Activated T-cell treated with anti-CD3 and anti-CD28 coated beads for 4 hours (primary cell): ENCODE measurements at regions not wholly inside any gene's neighbourhood (a gene's known extent, or its start where the extent isn't known, plus 50 kb on each side); places are given as distances from the start of the nearest gene placed in this dataset.

Source experiments
- DNase-seq: peaks from one replicate; pipeline ENCODE4 v3.0.0-alpha.2; 2020

DNA sequence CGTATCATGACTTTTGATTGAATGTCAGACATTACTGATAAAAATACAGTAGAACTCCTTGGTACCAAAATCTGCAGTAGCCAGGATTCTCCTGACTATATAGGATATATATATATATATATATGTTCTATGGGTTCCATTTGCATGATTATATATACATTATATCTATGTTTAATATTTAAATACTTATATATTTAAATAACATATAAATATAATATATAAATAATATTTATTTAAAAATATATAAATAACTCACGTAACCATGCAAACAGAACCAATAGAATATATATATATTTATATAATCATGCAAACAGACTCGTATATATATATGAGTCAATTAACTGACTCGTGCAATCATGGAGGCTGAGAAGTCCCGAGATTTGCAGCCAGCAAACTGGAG, 278.8 kb upstream of the PLXNA2 start:
- DNase-seq = no peak

DNA sequence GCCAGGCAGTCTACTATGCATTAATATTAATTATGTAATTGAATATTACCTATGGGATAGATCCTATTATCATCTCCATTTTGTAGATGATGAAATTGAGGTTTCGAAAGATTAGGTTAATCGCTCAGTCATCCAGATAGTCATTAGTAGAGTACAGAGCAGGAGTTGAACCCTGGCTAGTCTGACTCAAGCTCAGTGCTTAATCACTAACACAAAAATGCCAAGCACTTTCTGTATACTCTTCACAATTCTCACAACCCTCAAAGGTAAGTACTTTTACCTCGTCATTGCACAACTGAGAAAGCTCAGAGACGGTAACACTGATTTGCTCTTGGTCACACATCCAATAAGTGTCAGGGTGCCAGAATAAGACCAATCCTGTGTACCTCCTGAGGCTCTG, 280.2 kb upstream of the PLXNA2 start:
- DNase-seq = no peak

DNA sequence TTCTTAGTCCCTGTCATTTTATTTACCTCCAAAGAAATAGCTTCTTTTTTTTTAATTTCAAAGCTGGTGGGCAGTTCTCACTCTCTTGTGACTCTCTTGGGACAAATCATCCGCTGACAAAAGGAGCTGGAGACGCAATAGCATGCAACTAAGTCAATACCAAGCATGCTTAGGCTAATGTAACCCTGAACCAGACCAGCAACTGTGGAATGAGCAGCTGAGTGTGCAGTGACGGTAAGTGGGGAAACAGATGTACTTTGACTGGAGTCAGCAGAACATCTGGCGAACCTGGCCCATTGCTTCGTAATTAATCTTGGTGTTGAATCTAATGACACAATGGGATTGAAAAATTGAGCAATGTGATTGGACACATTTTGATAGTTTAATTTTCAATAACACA, 280.7 kb upstream of the PLXNA2 start:
- DNase-seq = no peak

DNA sequence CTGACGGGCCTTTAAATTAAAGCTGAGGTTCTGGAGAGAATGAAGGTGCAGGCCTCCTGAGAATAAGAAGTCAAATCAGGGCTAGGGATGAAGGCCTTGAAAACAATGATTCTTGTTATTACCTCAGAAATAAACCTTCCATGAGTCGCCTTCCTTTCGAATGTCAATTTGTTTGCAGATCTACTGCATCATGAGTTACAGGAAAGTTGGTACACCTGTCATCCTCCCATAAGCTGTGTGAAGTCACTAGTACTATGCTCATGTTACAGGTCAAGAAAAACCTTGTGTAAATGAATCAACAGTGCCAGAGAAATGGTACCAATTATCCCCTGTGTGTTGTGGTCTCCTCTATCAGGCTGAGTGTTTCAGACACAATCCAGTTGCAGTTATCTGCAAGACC, 281.2 kb upstream of the PLXNA2 start:
- no peak for DNase-seq

DNA sequence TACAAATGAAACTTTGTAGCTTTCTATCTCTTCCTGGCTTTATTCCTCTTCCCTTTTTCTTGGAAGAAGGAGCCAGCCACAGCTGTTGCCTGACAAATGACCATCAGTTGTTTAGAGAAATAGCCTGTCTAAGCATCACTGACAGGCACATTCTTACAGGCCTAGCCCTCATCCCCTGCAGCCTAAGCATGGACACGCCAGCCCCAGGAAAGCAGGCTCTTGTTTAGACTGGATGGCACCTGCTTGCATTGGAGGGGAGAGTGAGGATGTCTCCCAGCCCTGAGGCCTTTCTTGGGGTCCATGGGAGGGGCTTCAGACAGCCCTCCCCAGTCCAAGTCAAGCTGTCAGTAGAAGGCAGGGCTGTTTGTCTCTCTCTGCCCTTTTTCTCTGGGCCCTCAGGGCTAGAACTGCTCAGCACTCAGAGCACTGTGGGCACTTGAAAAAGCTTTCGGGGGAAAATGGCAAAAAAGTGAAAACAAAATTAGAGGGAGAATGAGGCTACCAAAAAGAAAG, 282.5 kb upstream of the PLXNA2 start:
- DNase-seq = no peak

DNA sequence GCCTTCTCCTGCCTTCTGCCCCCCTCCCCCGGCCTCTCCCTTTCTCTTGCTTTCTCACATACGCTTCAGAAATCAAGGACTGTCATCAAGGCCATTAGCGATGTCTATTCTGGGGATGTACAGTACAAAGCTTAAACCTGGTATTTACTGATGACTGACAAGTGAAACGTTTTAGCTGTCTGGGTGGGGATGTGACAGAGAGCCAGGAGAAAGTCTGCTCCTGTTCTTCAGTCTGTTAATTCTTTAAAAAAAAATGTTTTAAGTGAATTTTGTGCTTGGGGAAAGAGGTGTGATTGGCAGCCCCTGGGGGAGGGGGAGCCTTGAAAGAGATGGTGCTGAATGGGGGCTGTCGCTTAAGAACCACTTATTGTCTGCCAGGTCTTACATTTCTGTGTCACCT, 283.0 kb upstream of the PLXNA2 start:
- DNase-seq = no peak

DNA sequence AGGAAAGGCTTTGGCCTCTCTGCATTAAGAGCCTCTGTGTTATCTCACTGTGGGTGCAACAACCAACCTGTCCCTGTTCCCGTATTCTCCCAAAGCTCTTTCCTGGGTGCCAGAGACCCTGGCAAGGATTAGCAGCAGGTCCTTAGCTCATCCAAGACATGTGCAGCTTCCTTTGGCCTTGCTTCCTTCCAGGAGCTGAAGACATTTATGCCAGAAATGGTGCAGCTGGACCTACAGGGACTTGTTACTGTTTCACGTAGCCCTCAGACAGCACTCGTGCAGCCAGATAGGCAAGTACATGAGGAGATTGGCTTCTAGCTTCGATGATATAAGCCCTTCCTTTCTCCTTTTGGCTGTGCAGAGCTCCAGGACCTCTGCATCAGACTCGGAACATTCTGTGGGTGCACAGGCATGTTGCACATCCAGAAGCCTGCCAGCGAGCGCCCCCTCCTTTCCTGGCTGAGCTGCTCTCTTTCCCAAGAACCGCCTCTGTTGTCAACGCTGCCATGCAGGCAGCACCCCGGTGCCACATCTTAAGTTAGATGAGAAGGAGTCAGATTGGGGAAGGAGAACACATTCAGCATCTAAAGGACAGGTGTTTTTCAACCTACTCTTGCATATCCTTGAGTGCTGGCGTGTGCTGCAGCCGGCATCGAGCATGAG, 284.5 kb upstream of the PLXNA2 start:
- no peak for DNase-seq

DNA sequence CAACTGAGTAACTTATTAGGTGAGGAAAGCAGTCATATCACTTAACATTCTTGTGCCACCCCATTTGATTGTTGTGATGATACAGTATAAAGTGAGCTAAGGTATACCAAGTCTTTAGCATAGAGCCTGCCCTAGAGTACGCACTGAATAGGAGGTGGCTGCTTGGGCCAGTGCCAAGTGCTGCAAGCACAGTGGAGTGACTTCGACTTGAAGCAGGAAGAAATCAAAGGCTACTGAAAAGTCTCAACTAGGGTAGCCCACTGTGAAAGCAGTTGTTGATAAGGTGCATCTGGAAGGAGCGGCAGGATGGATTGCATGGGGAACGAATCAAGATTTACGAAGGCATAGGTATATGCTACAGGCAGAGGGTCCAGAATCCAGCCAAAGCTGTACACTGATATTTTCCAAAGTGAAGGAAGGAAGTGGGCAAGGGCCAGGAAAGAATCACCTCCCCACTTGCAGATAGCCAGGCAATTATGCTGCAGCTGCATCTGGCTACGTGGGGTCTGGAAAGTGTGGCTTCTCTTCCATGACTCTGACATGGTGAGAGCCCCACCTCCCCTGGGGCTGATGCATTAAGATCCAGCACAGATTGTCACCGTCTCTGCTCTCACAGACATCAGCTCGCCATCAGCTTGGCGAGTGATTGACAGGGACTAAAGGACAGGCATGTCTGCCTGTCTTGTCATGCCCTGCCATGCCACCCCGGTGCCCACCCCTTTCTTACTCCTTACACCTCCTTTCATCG, 287.0 kb upstream of the PLXNA2 start:
- no peak for DNase-seq

DNA sequence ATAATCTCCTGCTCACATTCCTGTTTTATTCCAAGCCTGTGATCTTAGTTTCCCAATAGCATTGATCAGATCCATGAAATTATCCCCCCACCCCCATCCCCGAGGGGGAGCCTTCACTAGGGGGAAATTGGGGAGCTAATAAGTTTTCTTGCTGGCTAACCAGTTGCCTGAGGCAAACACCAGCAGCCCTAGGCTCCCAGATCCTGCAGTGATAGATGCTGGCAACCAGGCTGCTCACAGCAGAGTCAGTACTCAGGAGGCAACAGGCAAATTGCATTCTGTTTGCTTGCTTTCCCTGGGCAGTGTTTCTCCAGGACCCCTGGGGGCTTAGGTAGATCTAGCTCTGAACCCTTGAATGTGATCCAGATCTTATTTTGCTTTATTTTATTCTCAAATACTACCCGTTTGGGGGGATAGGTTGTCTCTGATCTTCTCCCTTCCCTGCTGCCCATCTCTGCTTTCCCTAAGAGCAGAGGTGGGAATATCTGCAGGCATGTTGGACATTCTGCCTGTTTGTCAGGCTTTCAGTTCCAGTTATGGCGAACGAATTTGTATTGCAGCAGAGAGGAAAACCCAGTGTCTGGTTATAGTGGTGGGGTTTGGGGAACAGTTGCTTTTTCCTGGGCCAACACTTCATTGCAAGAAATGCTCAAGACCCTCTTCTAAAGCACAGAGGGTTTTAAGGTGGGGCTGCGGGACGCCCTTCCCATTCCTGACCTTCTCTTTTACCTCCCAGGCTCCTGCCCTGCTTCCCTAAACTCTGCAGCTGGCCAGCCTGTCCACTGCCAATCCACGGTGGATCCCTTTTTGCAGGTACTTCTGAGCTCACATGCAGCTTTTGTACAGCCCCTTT, 289.8 kb upstream of the PLXNA2 start:
- DNase-seq = no peak

DNA sequence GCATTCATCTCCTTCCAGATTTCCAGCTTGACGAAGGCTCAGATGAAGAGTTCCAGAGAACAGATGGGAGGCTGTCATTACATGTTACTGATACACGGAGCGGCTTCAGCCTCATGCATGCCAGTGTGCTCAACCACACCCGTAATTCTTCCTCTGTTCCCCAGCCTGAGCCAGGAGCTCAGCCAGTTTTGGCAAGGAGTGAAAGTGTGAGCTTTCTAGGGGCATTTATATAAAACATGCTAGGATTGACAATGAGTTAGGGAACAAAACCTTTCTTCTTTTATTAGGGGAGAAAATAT, 290.4 kb upstream of the PLXNA2 start:
- no peak for DNase-seq

DNA sequence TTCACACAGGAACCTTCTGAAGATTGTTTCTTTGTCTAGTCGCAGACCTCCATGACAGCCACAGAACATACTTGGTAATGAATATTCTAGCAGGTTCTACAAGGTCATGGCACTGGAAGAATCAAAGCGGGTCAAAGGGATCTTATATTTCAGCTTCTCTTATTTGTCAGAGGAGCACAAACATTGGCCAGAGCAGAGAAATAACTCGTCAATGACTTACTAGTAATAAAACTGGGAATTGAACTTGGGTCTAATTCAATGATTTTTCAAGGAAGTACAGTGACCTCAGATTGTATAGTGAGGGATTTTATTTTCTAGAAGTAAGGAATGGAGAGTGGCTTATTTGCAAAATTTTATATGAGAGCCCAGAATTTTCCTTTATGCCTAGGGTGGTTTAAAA, 290.8 kb upstream of the PLXNA2 start:
- no peak for DNase-seq

DNA sequence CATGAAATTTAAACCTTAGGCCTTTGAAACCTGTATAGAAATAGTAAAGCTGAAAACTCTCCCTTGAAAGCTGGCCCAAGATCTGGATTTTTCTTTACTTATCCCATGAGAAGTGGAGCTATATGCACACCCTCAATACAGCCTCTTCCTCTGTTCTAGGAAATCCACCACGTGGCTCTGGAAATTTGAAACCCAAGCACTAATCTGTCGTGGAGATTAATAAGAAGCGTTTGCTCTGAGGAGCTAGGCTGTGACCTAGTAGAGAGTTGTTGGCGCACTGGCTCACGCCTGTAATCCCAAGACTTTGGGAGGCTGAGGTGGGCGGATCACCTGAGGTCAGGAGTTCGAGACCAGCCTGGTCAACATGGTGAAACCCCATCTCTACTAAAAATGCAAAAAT, 291.3 kb upstream of the PLXNA2 start:
- DNase-seq = no peak

DNA sequence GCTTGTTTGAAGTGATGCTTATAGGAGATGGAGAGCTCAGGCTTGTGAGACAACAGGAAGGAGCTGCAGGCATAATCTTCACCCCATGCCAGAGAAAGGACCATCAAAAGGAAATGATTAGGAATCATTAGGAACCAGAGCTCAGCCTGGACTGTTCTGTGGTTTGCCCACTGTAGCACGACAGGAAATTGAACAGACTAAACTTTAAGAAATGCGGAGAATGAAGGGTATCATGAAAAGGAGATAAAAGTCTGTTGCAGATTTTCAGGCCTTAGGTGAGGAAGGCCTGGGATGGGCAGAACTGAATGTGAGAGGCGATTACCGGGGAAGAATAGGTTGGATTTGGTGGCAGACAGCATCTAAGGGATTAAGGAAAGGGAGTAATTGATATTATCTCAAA, 292.0 kb upstream of the PLXNA2 start:
- DNase-seq = no peak

DNA sequence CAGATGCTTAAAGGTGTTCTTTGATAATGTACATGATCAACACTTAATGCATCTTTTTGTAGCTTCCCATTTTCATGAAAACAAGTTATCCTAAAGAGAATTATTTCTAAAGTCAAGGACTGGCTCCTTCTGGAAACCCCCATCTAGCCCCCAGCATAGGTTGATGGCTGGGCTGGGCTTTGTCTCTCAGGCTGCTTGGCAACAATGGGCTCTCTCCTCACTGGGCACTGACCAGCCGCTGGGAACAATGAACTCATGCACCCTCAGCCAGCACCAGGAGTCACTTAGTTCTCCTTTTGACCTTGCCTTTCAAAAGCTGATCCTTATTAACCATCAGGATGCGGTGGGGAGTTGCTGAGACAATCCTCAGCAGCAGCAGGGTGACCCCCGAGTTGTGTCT, 293.0 kb upstream of the PLXNA2 start:
- no peak for DNase-seq

DNA sequence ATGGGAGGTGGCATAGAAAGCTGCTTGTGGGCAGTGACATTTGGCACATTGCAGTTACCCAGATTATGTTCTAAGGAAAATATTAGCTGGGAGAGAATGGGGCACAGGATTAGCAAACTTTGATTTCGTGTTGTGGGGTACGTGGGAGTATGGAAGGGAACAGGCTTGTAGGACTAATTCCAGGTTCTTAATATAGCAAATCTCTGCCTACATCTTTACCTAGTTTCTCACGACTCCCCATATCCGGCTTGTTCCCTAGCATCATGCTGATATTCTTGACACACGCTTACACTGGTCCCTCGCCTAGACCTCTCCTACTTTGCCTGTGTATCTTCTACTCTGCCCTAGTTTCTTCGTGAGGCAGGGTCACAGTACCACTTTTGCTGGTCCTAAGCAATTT, 293.9 kb upstream of the PLXNA2 start:
- DNase-seq = no peak

DNA sequence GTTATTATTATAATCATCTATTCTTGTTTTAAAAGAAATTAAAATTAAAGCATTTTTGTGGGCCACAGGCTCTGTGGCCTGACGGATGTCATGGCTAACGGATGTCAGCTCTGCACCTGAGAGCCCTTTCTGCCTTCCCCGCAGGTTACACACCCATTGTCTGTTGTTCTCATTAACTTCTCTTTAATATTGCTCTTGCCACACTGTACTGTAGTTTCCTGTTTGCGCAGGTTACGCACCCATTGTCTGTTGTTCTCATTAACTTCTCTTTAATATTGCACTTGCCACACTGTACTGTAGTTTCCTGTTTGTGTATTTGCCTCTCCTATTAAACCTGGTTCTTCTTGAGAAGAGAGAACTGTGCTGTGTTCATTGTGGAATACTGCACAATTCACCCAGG, 294.4 kb upstream of the PLXNA2 start:
- DNase-seq = no peak

DNA sequence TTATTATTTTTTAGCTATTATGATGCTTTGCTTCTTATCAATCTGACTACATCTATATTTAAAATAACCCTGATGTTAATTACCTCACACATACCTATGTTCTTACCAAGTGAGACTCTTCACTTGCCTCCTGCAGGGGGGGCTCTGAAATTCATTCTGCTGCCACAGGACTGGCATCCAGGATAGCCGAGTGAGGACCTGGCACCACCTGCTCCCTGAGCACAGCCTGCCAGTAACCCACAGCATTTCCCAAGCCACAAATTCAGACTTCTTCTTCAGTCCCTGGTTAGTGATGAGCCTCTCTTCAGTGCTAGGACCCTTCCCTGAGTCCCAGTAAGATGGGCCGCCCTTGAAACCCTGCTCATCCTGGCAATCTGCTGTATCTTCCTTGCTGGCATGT, 296.5 kb upstream of the PLXNA2 start:
- DNase-seq = no peak

DNA sequence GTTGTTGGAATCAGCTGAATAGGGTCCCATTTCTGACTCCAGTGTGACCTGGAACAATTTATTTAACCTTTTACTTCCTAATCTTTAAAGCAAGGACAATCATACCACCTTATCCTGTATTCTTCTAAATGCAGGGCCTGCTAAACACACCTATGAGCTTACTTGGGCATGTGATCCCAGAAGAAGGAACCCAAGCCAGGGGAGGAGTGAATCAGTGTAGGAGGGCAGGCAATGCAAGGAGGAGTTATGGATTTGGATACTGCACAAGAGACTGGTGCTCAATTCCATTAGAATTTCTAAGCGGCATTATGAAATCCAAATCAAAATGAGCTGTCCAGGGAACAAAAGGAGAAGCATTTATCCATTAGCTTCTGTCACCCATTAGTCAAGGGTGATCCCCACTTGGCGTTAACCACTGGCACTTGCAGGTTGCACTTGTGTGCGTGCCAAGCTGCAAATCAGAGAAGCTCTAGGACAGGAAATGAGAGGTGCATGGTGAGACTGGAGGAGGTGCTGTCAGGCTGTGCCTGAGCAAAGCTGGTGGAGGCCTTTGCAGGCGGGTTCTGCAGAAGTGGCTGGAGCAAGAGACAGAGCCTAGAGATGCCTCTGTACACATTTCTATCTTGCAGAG, 297.2 kb upstream of the PLXNA2 start:
- DNase-seq = no peak

DNA sequence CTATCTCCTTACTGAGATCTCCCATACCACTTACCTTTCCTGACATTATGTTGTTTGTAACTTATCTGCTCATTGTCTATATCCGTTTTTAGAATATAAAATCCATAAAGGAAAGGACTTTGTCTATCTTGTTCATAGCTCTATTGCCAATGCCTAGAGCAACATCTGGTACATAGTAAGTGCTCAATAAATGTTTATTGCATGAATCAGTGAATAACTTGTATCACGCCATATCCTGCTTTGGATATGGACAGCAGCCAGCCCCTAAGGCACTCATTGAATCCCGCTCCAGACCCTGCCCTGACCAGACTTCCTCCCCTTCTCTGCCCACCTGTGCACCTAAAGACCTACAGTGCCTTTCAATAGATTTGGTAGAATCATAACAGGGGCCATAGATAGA, 298.1 kb upstream of the PLXNA2 start:
- DNase-seq = no peak

DNA sequence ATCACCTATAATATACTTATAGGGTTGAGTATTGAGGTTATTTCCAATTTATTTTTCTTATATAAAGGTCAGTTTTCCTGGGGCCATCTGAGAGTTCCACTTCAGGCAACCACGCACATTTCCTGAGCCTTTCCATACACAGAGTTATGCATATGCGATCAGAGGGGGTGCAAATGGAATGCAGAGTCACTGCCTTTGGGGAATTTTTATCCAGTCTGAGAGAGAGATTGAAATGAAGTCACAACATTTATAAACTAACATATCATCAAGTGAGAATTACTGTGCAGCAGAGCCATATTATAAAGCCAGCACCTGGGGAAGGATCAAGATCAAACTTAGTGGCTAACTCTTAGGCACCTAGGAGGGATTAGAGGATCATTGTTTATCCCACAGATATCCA, 299.9 kb upstream of the PLXNA2 start:
- DNase-seq = no peak

DNA sequence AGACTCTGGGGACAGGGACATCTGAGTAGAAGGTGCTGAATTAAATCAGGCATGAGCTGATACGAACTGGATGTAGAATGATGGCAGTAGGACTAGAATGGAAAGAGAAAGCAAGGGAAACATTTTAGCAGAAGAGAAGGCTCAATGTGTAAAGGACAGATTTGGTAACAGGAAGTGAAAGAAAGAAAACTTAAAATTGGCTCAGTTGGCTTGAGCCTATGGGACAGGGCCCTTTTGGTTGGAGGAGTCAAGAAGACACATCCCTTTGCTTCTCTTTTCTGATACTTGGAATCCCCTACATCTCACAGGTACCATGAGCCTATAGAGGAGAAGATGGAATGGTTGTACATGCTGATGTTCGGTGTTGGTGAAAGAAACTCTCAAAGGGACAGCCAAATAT, 300.6 kb upstream of the PLXNA2 start:
- no peak for DNase-seq

DNA sequence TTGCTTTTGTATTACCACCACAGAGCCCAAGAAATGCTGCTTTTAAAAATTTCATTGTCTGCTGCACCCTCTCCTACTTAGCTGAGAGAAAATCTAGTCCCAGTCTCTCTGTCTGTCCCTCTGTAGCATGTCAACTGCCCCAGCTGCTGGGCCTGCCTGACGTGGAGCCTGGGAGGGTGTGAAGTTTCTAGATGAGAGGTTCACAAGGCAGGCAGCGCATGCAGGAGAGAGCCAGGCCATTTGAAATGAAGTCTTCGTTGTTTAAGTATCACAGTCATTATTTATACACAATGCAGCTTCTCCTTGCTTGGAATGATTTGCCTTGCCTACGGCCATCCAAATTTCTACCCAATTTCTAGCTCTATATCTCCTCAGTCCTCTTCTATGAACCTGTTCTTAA, 306.8 kb upstream of the PLXNA2 start:
- DNase-seq = no peak

DNA sequence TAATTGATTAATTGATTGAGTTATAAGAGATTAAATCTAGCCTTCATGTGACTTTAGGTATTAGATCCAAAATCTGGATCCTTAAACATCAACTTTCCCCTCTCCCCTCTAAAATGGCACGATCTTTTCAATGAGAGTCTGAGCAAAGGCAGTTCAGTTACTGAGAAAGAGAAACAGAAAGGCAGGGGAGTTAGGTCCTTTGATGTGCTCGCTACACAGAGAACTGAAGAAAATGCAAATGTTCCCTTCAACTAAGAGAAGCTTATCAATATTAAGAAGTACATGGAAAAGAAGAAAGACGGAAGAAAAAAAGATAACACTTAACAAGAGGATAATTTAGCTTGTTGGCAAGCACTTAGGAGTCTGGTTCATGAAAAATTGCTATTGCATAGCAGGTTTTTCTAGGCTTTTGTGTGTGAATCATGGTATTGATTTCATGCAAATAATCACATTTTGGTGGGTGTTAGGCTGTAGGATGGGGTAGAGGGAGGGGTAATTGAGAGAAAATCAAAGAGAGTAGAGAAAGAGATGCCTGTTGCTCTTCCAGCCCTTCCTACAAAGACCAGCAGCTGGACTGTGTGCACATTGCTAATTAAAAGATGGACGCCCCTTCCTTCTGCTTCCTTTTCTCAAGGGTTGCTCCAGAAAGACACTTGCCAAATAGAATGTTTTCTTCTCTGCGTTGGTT, 307.6 kb upstream of the PLXNA2 start:
- DNase-seq = no peak
